ENCODE measurements at regions not wholly inside any gene's neighbourhood (a gene's known extent, or its start where the extent isn't known, plus 50 kb on each side); places are given as distances from the start of the nearest gene placed in this dataset.
A peak's percentile ranks its signal among the peaks of the same experiment; 100 is the strongest.

DNA sequence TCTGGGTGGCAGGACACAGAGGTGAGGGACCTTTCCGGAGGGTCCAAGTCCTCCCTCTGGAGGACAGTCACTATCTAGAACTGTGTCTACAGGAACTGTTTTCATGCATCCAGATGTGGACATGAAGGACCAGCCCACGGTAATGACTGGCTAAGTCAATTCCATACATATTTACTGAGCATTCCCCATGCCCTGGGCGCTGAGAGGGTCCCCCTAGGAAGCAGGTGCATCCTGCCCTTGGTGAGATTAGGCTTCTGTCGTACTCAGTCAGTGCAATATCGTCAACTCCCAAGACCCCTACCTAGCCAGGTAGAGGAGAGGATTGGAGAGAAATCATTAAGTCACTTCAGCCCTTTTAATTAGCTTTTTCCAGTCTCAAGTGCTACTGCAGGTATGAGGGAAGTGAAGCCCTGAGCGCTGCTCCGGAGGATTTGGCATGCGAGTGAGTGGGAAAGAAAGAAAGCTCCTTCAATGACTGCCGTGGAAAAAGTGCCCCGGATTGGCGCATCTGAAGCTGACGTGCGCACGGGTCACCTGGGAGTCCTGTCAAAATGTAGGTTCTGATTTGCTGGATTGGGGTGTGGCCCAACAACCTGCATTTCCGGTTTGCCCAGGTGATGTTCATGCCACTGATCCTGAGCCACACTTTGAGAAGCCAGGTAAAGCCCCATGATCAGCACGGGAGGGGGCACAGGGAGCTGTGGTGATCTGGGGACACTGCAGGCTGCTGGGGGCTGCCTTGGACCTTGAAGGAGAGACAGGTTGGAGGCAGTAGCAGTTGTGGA, 367.4 kb upstream of the TNRC6C start:
- no peak overlapping the region for H3K4me3 Mint-ChIP-seq
- no peaks in the 10 kb centered on the region for H3K36me3 Mint-ChIP-seq (ENCODE audit: low read depth)
- peaks cover 7% of the 10 kb centered on the region for H3K4me1 Mint-ChIP-seq
- H3K27ac Mint-ChIP-seq = no peak overlapping the region
- DNase-seq = no peak
- no peaks in the 10 kb centered on the region for H3K9me3 ChIP-seq (ENCODE audit: control insufficient read depth, low read length, poor library complexity, severe bottlenecking)
- ATAC-seq = no peak
- H3K27me3 Mint-ChIP-seq = peaks cover 36% of the 10 kb centered on the region

DNA sequence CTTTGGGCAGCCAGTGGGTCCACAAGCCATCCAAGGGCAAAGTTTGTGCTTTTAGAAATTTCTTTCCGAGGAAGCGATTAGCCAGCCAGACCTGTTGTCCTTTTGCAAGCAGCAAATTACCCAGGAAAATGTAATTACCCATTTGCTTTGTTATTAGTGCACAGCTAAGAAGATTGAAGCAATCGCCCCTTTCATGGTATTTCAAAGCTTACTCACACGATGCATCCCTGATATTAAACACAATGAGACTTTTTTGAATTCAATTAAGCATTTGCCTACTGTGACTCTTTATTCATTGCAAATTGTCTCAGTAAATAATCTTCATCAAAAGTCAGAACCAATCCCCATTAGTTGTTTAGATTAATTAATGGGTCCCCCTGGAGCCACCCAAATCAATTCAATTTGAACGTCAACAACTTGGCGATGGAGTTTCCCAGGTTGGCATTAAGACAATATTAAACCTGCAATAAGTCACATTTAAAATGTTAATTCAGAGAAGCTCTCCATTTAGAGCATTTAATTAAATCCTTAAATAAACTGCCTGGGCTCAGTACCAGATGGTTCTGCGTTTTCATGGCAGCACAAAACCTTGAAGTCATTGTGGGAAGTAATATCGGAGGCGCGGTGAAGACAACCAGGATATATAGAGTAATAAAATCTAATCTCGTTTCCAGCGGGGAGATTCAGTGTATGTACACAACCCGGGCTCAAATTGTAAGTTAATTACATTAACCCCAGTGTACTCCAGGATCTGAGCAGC, 366.2 kb upstream of the TNRC6C start:
- Mint-ChIP-seq H3K4me3 (no peak overlapping the region), H3K4me1 (peaks cover 7% of the 10 kb centered on the region), H3K36me3 (ENCODE audit: low read depth) (no peaks in the 10 kb centered on the region), H3K27ac (no peak overlapping the region), H3K27me3 (peaks cover 36% of the 10 kb centered on the region)
- H3K9me3 ChIP-seq (ENCODE audit: control insufficient read depth, low read length, poor library complexity, severe bottlenecking) = no peaks in the 10 kb centered on the region
- DNase-seq = no peak
- ATAC-seq = no peak

DNA sequence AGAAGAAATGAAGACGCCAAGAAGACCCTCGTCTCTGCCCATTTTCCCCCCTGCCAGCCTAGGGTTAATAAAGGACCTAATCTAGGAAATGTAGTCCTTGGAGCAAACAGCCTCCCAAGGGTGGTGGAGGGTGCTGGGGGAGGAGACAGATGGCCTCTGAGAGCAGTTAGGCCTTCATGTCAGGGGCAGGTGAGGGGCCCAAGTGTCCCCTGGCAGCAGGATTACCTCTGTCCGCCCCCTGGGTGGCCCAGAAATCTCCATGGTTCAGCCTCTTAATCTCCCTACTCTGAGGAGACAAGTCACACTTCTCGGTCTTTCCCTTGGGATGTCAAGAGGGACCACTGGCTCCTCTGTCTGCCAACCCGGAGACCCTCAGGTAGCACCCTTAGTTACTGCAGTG, 365.4 kb upstream of the TNRC6C start:
- no peak overlapping the region for H3K27ac Mint-ChIP-seq
- ATAC-seq (no peak), DNase-seq (no peak)
- H3K4me3 Mint-ChIP-seq = no peak overlapping the region
- peaks cover 7% of the 10 kb centered on the region for H3K4me1 Mint-ChIP-seq
- H3K9me3 ChIP-seq (ENCODE audit: control insufficient read depth, low read length, poor library complexity, severe bottlenecking) = no peaks in the 10 kb centered on the region
- H3K36me3 Mint-ChIP-seq (ENCODE audit: low read depth) = no peaks in the 10 kb centered on the region
- peaks cover 36% of the 10 kb centered on the region for H3K27me3 Mint-ChIP-seq

DNA sequence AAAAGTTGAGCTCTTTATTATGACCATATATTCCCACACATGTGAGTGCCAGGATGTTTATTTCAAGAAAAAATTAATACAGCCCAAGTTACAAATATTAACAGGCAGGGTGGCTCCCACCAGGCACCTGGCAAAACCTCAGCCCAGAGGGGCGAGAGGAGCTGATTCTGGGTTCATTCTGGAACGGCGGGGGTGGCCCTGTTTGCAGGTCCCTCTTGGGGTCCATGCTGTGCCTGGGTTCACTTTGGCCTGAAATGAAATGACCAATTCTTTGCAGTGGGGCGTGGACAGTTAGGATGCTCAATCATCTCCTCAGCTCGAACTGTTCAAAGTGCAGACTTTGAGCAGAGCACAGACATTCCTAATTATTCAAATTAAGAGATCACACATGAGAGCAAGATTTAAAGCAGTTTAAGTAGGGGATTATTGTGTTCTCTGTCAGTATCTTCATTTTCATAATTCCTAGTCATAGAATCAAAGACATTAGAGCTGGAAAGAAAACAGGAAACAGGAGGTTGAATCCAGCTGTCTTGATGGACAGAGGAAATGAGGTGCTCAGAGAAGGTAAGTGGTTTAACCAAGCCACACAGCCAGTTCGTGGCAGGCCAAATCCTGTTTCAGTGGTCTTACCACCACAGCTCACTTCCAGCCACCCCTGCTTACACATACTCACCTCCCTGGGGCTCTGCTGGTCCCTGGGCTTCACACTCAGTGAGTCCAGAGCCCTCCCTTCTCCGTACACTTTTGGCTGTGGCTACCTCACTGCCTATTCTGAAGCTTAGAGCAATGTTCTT, 363.9 kb upstream of the TNRC6C start:
- Mint-ChIP-seq H3K27me3 (peaks cover 36% of the 10 kb centered on the region), H3K36me3 (ENCODE audit: low read depth) (no peaks in the 10 kb centered on the region), H3K27ac (peak overlapping the region; percentile 54), H3K4me1 (peaks cover 7% of the 10 kb centered on the region), H3K4me3 (no peak overlapping the region)
- ATAC-seq (no peak), DNase-seq (no peak)
- no peaks in the 10 kb centered on the region for H3K9me3 ChIP-seq (ENCODE audit: control insufficient read depth, low read length, poor library complexity, severe bottlenecking)

DNA sequence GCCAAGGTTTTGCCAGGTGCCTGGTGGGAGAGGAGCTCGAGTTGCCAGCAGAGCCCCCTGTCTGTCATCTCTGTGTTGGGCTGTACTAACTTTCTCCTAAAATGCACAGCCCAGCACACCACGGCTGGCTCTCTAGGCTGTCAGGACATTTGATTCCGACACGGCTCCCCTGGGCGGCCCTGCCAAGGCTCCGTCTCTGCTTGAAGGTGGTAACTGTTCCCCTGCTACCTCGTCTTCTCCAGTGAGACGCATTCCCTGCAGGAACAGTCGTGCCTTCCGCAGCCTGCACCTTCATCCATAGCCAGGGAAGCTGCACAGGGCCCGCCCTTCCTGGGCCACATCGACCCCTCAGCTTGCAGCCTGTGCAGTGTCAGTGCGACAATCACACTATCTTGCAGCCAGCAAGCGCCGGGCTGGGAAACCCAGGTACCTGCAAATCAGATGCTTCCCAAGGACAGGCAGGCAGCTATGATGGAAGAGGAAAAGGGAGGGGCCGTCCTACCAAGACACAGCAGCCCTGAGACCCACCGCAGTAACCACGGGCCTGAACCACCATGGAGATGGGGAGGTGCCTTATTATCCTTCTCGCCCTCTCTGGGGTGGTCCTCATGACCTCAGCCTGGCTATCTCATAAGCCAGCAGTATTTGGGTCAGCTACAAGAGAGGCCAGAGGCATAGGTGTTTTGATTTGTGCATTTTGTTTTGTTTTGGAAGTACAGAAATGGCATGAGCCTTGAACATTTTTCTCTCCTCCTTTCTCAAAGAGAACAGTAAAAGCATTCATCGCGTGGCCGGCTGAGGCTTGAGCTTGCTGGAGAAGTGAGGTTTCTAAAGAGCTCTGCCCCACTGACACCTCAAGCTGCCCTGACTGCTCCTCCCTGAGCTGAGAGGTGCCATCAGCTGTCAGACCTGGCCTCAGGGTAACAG, 361.7 kb upstream of the TNRC6C start:
- DNase-seq = no peak
- ATAC-seq = no peak
- no peaks in the 10 kb centered on the region for H3K36me3 Mint-ChIP-seq (ENCODE audit: low read depth)
- H3K9me3 ChIP-seq (ENCODE audit: control insufficient read depth, low read length, poor library complexity, severe bottlenecking) = no peaks in the 10 kb centered on the region
- H3K27me3 Mint-ChIP-seq = peaks cover 25% of the 10 kb centered on the region
- no peak overlapping the region for H3K27ac Mint-ChIP-seq
- peaks cover 7% of the 10 kb centered on the region for H3K4me1 Mint-ChIP-seq
- H3K4me3 Mint-ChIP-seq = no peak overlapping the region

DNA sequence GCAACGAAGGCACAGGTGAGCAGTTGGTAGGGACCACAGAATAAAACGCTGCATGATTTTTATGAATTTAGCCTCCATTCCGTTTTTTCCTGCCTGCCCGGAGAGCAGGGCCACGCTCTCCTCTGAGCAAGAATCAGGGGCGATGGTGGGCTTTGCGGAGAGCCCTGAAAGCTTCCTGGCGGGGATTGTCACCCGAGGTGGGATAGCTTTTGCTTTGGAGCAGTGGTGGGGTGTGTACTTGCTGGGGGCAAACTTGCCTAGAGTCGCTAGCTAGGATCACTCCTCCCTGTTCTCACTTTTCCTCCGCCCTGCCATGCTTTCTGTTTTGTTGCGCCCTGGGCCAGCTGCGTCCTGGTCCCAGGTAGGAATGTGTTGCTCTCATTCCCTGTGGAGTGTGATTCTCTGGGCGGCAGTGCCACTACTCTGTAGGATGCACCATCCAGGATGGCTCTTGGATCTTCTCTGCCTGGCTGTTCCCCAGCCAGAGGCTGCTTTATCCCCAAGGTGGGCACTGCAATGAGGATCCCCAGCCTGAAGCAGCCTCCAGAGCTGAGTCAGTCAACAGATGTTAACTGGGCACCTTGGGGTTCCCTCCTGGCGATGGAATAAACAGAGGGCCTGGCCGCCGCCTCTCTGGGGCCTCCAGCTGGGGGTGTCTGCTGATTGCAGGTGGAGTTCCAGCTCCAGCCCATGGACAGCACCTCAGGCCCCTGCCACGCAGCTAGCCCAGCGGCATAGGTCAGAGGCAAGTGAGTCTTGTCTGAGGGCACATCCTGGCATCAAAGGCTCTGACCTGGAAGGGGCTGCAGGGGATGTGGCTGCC, 360.9 kb upstream of the TNRC6C start:
- no peak for DNase-seq
- ATAC-seq = no peak
- H3K4me3 Mint-ChIP-seq = no peak overlapping the region
- H3K36me3 Mint-ChIP-seq (ENCODE audit: low read depth) = no peaks in the 10 kb centered on the region
- no peaks in the 10 kb centered on the region for H3K9me3 ChIP-seq (ENCODE audit: control insufficient read depth, low read length, poor library complexity, severe bottlenecking)
- H3K4me1 Mint-ChIP-seq = peaks cover 7% of the 10 kb centered on the region
- H3K27me3 Mint-ChIP-seq = peaks cover 19% of the 10 kb centered on the region
- no peak overlapping the region for H3K27ac Mint-ChIP-seq

DNA sequence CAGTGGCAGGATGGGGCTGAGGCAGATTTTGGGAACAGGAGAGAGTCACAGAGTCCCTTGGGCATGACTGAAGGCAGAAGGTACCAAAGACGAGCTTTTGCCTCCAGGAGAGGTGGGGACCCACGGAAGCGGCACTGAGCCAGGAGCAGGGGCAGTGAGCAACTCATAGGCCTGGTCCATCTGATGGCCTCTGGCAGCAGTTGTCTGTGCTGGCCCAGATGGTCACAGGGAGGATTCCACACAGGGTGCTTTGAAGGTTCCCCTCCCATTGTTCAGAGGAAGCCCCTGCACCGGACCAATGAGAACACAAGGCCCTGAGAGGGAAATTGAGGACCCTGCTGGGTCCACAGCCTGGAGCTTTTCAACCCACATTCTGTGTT, 360.3 kb upstream of the TNRC6C start:
- no peaks in the 10 kb centered on the region for H3K9me3 ChIP-seq (ENCODE audit: control insufficient read depth, low read length, poor library complexity, severe bottlenecking)
- ATAC-seq (no peak), DNase-seq (no peak)
- Mint-ChIP-seq H3K36me3 (ENCODE audit: low read depth) (no peaks in the 10 kb centered on the region), H3K4me1 (peaks cover 7% of the 10 kb centered on the region), H3K27ac (no peak overlapping the region), H3K4me3 (no peak overlapping the region), H3K27me3 (peaks cover 19% of the 10 kb centered on the region)

DNA sequence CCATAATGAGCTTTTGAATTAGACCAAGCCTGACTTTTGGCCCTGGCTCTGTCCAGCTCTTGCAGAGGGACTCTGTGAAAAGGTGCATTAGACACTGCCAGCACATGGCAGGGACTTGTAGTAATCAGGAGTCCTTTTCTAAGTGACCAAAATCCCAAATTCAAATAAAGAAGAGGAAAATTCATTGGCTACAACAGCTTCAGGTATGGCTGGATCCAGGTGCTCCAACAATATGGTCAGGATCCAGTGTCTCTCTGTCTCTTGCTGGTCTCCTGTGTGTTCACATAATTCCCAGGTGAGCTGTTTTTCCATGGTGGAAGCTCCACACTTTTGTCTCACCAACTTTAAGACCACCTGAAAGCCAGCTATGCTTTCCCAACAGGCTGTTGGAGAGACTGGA, 358.8 kb upstream of the TNRC6C start:
- peaks cover 3% of the 10 kb centered on the region for H3K4me1 Mint-ChIP-seq
- ATAC-seq (no peak), DNase-seq (no peak)
- H3K36me3 Mint-ChIP-seq (ENCODE audit: low read depth) = no peaks in the 10 kb centered on the region
- H3K27me3 Mint-ChIP-seq = peaks cover 7% of the 10 kb centered on the region
- no peak overlapping the region for H3K27ac Mint-ChIP-seq
- no peaks in the 10 kb centered on the region for H3K9me3 ChIP-seq (ENCODE audit: control insufficient read depth, low read length, poor library complexity, severe bottlenecking)
- no peak overlapping the region for H3K4me3 Mint-ChIP-seq

DNA sequence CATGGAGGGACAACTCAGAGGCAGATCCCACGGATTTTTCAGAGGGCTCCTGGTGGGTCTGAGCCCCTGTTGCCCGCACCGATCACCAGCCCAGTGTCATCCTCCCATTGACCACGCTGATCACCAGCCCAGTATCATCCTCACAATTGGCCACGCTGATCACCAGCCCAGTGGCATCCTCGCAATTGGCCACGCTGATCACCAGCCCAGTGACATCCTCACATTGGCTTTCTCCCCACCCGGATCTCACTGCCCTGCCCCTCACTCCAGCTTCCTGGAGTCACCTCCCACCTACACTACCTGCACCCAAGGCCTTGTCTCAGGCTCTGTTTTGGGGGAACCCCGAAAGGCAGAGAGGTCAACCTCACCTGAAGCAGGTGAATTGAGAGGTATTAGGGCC, 358.2 kb upstream of the TNRC6C start:
- no peak overlapping the region for H3K27ac Mint-ChIP-seq
- H3K27me3 Mint-ChIP-seq = peaks cover 7% of the 10 kb centered on the region

DNA sequence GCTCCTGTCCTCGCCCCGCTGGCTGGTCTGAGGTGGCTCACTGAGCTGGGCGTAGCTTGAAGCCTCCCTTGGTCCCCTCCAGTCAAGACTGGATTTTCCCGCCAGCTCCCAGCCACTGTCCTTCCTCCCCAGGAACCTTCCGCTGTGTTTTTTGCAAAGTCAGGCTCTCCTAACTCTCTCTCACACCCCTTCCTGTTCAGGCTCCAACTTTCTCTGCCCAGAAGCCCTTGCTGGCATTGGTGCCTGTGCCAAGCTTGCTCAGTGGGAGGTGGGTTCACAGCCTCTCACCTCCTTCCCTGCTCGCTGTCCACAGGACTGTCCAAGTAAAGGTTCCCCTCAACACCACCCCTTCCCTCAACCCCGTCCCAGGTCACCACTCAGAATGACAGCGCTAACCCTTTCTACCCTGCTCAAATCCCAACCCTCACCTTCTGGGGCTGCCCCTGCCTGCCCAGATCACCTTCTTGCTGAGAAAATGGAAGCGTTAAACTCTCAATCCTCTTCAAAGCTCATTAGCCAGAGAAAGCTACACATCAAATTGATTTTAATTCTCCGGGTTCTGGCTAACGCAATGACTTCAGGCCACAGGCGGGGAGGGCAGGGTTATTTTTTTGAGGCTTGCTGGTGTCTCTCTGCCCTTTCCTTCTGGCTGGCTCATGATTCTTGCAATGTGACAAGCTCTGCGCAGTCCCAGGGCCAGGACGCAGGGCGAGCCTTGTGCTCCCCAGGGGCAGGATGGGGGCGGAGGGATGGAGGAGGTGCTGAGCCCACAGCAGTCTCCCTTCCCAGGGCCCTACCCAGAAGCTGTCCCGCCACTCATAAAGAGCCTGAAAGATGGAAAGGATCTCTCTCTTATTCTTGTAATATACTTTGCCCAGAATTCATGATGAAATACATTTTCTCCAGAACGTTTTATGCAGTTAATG, 357.2 kb upstream of the TNRC6C start:
- DNase-seq (no peak), ATAC-seq (no peak)
- Mint-ChIP-seq H3K4me3 (no peak overlapping the region), H3K4me1 (no peaks in the 10 kb centered on the region), H3K36me3 (ENCODE audit: low read depth) (no peaks in the 10 kb centered on the region), H3K27ac (no peak overlapping the region), H3K27me3 (no peaks in the 10 kb centered on the region)
- no peaks in the 10 kb centered on the region for H3K9me3 ChIP-seq (ENCODE audit: control insufficient read depth, low read length, poor library complexity, severe bottlenecking)

More for the DNA sequence above, 358.2 kb upstream of the TNRC6C start:
- H3K9me3 ChIP-seq (ENCODE audit: control insufficient read depth, low read length, poor library complexity, severe bottlenecking) = no peaks in the 10 kb centered on the region
- DNase-seq = no peak
- Mint-ChIP-seq H3K4me3 (no peak overlapping the region), H3K36me3 (ENCODE audit: low read depth) (no peaks in the 10 kb centered on the region), H3K4me1 (no peaks in the 10 kb centered on the region)
- ATAC-seq = no peak

DNA sequence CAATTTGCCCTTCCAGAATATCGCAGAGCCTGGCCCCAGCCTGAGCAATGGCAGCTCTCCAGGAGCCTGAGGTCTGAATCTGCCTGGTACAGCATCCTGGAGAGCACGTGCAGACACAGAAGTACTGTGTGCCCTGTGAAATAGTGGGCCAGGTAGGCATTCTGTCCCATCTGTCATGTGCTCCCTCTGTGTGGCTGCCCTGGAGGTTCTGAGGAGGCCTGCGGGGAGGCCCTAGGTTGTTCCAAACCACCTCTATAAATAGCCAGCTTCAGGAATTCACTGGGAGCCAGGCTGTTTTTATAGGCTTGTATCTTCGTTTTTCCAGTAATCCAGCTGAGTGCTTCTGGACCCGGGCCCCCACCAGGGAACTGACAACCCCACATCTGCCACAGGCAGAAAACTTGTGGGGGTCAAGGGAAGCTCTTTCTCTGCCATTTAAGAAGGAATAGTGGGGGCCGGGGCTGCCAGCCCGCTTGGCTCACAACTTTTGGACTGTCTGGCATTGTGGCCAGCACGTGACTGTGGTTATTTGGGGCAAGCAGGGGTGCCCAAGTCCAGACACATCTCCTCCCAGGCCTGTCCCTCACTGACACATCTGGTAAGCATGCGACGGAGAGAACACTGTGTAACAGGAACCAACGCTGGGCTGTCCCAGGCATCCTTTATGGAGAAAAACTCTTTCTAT, 356.3 kb upstream of the TNRC6C start:
- DNase-seq = no peak
- Mint-ChIP-seq H3K4me1 (no peaks in the 10 kb centered on the region), H3K27ac (peak overlapping the region; percentile 41), H3K36me3 (ENCODE audit: low read depth) (no peaks in the 10 kb centered on the region), H3K4me3 (no peak overlapping the region), H3K27me3 (no peaks in the 10 kb centered on the region)
- H3K9me3 ChIP-seq (ENCODE audit: control insufficient read depth, low read length, poor library complexity, severe bottlenecking) = no peaks in the 10 kb centered on the region
- no peak for ATAC-seq
